ENCODE measurements at regions not wholly inside any gene's neighbourhood (a gene's known extent, or its start where the extent isn't known, plus 50 kb on each side); places are given as distances from the start of the nearest gene placed in this dataset.
"Not testable (repeated sequence)": the region's sequence is repeated elsewhere in the genome, so short reads cannot be mapped to it uniquely, and the experiment has no call there.

- Histone ChIP-seq H3K9ac (no peak overlapping the region), H3K27me3 (ENCODE audit: insufficient read depth) (no peaks in the 10 kb centered on the region), H3K4me1 (ENCODE audit: control insufficient read depth in 1 of 2, insufficient read depth in 2 of 2, low read depth in 1 of 2, low read length in 1 of 2) (no peaks in the 10 kb centered on the region), H4K20me1 (ENCODE audit: insufficient read depth) (no peaks in the 10 kb centered on the region), H2AFZ (ENCODE audit: low read depth) (no peak overlapping the region), H3K4me2 (no peak overlapping the region), H3K79me2 (ENCODE audit: insufficient read depth) (no peaks in the 10 kb centered on the region), H3K4me3 (ENCODE audit: low read depth in 2 of 2, low read length in 1 of 2) (no peak overlapping the region), H3K36me3 (replicated peaks in 1 of 2; ENCODE audit: control insufficient read depth in 1 of 2, insufficient read depth in 2 of 2, low read length in 1 of 2) (no peaks in the 10 kb centered on the region), H3K9me2 (no peaks in the 10 kb centered on the region), H3K27ac (ENCODE audit: low read depth in 2 of 2, low read length in 1 of 2) (no peak overlapping the region), H3K9me3 (no peaks in the 10 kb centered on the region), H3F3A (replicated peaks; ENCODE audit: insufficient read depth) (no peaks in the 10 kb centered on the region)
- no peak for DNase-seq
- TF ChIP-seq NRF1 (IDR thresholded peaks at IDR 0.05; ENCODE audit: low read depth, low read length) = no peak
- TF ChIP-seq TEAD4 (IDR thresholded peaks at IDR 0.05; ENCODE audit: borderline replicate concordance, insufficient read depth) = no peak
- TF ChIP-seq MXI1 (IDR thresholded peaks at IDR 0.05; ENCODE audit: low read depth, low read length) = no peak
- no peak for TF ChIP-seq ELF1 (IDR thresholded peaks at IDR 0.05)
- no peak for TF ChIP-seq EP300 (IDR thresholded peaks at IDR 0.05; ENCODE audit: borderline replicate concordance in 1 of 2, low read depth in 1 of 2, low read length in 1 of 2)
- TF ChIP-seq CTCF (IDR thresholded peaks at IDR 0.05) = no peak
- TF ChIP-seq FOXJ3 (CRISPR knock-in tag; IDR thresholded peaks at IDR 0.05) = no peak
- no peak for TF ChIP-seq POLR2AphosphoS5 (IDR thresholded peaks at IDR 0.05; ENCODE audit: low read depth, low read length)
- TF ChIP-seq USF1 (IDR thresholded peaks at IDR 0.05; ENCODE audit: borderline replicate concordance, low read depth) = no peak
- TF ChIP-seq REST (IDR thresholded peaks at IDR 0.05; ENCODE audit: low read depth, low read length) = no peak
- TF ChIP-seq FOSL2 (IDR thresholded peaks at IDR 0.05; ENCODE audit: borderline replicate concordance, low read depth) = no peak
- no peak for TF ChIP-seq SMC3 (IDR thresholded peaks at IDR 0.05; ENCODE audit: low read depth, low read length)
- no peak for TF ChIP-seq SIN3A (IDR thresholded peaks at IDR 0.05; ENCODE audit: borderline replicate concordance, low read depth, low read length)
- TF ChIP-seq CHD2 (IDR thresholded peaks at IDR 0.05; ENCODE audit: low read length, partially characterized antibody) = no peak
- TF ChIP-seq ZBTB33 (IDR thresholded peaks at IDR 0.05; ENCODE audit: borderline replicate concordance, low read depth) = no peak
- no peak for TF ChIP-seq RAD21 (IDR thresholded peaks at IDR 0.05; ENCODE audit: low read length)
- no peak for TF ChIP-seq TAF1 (IDR thresholded peaks at IDR 0.05; ENCODE audit: borderline replicate concordance, low read depth, low read length)
- no peak for TF ChIP-seq FOXM1 (IDR thresholded peaks at IDR 0.05; ENCODE audit: low read depth)
- no peak for TF ChIP-seq GATA2 (CRISPR knock-in tag; IDR thresholded peaks at IDR 0.05)
- 85% methylated on average over 4 of the region's 4 CpGs for WGBS (ENCODE audit: low lambda C conversion rate)
- POLR2A ChIA-PET = no interaction called here
- CTCF ChIA-PET = no interaction called here
Measured at GRCh38 chr6:113723182-113723581, 134.0 kb upstream of the MARCKS start.

GRCh38 chr6:113724927-113725326 lies 132.2 kb upstream of the MARCKS start:
- POLR2A ChIA-PET = not testable (repeated sequence)
- WGBS (ENCODE audit: low lambda C conversion rate) = 69% methylated on average over 2 of the region's 2 CpGs

More at GRCh38 chr6:113724927-113725326, 132.2 kb upstream of the MARCKS start:
- H3K4me2 ChIP-seq; H3K36me3 ChIP-seq (replicated peaks in 1 of 2; ENCODE audit: control insufficient read depth in 1 of 2, insufficient read depth in 2 of 2, low read length in 1 of 2); H3F3A ChIP-seq (replicated peaks; ENCODE audit: insufficient read depth); H3K9ac ChIP-seq; H2AFZ ChIP-seq (ENCODE audit: low read depth); H3K79me2 ChIP-seq (ENCODE audit: insufficient read depth); H3K4me1 ChIP-seq (ENCODE audit: control insufficient read depth in 1 of 2, insufficient read depth in 2 of 2, low read depth in 1 of 2, low read length in 1 of 2); H3K9me2 ChIP-seq; H3K27me3 ChIP-seq (ENCODE audit: insufficient read depth); DNase-seq; H3K9me3 ChIP-seq; CTCF ChIA-PET; H3K27ac ChIP-seq (ENCODE audit: low read depth in 2 of 2, low read length in 1 of 2); H3K4me3 ChIP-seq (ENCODE audit: low read depth in 2 of 2, low read length in 1 of 2); H4K20me1 ChIP-seq (ENCODE audit: insufficient read depth): not testable (repeated sequence)

All from SK-N-SH (cell line).